ENCODE measurements at regions not wholly inside any gene's neighbourhood (a gene's known extent, or its start where the extent isn't known, plus 50 kb on each side); places are given as distances from the start of the nearest gene placed in this dataset.

DNA sequence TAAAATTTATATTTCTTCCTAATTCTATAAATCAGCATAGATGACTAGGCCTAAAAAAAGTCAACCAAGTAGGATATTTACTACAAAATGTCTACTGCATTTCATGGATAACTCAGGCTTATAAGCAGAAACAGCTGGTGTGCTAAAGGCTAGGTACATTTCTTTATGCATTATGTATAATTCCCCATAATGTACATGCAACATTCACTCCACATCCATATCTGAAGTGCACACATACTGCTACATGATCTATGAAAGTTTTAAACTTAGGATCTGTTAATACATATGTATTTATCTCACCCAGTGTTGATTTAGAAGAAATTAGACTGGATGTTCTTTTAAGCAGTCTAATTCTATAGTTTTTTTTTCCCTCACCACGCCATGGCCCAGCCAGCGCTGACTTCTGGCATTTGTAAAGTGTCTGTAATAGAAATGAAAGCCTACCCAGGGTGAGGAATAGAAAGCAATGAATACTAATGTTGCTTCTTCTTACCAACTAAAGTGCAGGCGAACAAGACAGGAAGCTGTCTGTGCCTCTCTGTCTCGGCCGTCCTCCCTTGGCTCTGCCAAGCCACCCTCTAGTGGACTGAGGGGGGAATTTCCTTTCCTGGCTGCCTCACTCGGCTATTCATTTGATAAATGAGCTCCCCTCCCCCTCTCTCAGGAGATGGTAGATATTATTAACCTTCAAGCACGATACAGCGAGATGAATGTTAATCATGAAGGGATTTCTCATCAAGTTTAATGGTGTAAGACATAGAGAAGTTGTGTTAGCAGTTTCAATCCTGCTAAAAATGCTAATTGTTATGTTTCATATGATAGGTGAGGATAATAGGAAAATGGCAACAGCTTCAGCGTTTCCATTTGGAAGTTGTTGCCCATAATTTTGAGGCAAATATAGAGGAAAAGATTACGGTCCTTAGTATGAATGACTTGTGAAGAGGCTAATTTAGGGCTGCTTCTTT lies 384.5 kb downstream of the MTX2 start:
- TF ChIP-seq POLR2AphosphoS5 (IDR thresholded peaks at IDR 0.05; ENCODE audit: borderline replicate concordance, low read depth, low read length) (peak; percentile 56), EZH2 (IDR thresholded peaks at IDR 0.05) (no peak)
